HG03565 (cell line): ENCODE measurements at regions not wholly inside any gene's neighbourhood (a gene's known extent, or its start where the extent isn't known, plus 50 kb on each side); places are given as distances from the start of the nearest gene placed in this dataset.
"Not testable (repeated sequence)": the region's sequence is repeated elsewhere in the genome, so short reads cannot be mapped to it uniquely, and the experiment has no call there.

Source experiments
- ATAC-seq: cut with Tn5 transposase; IDR thresholded peaks from one replicate; pipeline ENCODE4 v1.9.1; 2021; ENCODE audit warnings: mild to moderate bottlenecking, moderate library complexity; ENCODE audit not compliant: unreplicated experiment

DNA sequence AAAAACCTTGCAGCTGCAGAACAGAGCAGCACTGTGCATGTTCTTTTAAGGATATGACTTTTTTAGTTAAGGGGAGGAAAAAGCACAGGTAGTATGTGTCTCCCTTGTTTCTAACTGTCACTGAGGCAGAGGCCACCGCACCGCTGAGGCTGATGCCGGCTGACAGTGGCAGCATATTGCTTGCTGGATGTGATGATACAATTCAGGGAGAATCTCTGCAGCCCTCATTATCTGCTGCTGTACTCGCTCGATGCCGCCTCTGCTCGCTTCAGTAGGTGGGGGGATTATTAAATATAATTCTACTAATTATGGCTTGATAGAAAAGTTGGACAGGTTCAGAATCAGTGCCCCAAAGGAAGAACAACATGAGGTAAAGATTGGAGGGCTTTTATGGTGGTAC, 378.8 kb upstream of the NOCT start:
- no peak for ATAC-seq

DNA sequence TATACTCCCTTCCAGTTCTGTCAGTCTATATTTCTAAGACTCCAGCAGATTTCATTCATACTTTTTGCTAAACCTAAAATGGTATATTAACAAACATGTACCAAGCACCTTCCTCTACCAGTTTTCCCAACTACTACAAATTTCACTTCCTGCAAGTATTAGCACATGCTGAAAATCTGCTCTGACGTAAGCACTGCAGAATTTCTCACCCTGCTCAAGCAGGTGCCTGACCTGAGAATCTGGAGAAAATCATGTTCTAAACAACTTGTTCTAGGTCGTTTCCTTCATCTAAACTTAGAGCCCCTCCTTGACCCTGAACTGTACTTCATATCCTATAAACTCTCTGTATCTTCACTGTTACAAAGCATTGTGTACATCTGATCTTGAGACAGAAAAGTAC, 380.7 kb upstream of the NOCT start:
- ATAC-seq, result no peak

DNA sequence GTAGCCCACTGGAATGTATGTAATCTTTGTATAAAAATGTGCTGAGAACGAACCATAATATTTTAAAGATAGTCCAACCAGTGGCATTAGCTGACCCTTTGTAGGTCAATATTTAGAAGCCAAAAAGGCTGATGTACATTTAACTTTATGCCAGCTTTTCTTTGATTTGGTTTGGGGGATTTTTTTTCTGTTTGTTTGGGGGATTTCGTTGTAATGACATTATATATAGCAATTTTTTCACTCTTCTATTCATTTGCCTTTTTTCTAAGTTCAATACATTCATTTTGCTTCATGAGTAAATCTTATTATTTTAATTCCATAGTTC, 382.0 kb upstream of the NOCT start:
- ATAC-seq, result no peak

DNA sequence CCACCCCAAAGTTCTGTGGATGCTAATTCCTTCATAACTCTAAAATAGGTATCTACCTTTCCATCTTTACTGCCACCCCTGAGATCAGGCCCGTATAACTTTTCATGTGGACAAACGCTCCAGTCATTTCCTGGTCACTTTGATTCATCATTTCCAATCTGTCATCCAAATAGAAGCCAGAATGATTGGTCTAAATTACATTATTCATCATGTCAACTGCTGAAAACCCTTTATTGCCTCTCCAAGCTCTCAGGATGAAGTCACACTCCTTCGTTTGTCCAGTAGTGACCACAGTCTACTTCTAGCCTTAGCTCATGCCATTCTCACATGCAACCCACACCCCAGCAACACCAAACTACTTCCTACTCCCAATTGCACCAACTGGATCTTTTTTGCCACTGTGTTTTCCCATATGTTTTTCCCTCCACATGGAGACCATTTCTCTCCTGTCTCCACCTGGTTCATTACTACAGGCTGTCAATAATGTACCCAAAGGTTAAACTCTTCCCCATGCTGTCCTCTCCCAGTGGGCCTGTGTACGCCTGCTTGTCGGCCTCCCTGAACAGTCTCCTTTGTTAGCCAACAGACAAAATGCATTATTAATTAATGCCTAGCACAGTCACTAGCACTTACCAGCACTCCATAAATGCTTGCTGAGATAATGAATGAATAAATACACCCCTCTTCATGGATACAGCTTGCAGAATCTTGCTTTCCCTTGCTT, 382.6 kb upstream of the NOCT start:
- no peak for ATAC-seq

DNA sequence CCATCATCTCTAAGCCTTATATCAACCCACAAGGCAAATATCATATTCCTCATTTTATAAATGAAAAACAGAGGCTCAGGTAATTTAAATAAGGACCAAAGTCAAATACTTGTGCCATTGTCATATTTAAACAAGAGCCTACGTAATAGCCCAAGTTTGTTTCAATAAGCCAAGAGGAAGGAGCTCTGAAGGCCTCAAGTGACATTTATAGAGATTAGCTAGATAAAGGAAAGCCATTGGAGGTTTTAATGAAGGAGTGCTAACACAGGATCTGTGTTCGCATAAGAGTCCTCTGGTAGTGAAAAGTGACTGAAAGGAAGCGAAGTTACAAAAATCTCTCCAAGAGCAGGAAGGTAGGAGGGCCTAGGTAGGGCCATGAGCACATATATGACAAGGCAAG, 384.9 kb upstream of the NOCT start:
- no peak for ATAC-seq

DNA sequence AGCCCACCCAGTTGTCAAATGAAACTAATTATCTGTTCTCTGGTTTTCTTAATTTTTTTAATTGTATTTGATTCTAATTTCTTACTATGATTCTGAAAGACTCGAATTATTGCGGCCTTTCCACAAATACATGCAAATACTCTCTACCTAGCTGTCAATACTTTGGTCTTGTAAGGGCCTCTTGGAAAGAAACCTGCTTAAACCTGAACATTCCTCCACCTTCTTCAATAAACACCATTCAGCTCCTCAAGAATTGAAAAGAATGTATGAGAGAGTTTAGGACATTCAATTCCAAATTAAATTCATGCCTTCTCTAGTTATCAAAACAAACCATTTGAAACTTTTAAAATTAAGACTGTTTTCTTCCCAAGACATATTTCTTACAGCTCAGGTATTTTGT, 385.9 kb upstream of the NOCT start:
- no peak for ATAC-seq

DNA sequence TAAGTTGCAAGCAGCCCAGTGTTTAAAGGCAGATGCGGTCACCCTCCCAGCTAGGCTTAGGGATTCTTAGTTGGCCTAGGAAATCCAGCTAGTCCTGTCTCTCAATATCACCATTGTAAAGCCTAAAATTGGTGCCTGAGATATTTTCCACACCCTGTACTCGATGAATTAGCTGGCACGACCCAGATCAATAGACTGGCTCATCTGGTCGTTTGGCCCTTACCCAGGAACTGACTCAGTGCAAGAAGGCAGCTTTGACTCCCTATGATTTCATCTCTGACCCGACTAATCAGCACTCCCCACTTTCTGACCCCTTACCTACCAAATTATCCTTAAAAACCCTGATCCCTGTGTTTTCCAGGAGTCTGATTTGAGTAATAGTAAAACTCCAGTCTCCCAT, 384.9 kb upstream of the SLC7A11 start:
- ATAC-seq, result no peak

DNA sequence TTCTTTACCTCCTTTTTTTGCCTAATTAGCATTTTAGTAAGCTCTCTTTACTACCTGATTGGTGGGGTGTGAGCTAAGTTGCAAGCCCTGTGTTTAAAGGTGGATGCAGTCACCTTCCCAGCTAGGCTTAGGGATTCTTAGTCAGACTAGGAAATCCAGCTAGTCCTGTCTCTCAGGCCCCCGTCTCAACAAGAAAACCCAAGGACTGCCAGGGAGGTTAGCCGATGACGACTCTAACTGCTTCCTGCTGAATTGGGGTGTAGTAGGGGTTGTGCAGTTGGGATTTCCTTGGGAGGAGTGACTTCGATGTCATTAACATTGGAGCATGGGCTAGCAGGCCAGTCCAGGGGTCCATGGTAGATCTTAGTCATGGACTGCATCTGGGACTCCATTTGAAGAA, 380.2 kb upstream of the SLC7A11 start:
- not testable (repeated sequence) for ATAC-seq

DNA sequence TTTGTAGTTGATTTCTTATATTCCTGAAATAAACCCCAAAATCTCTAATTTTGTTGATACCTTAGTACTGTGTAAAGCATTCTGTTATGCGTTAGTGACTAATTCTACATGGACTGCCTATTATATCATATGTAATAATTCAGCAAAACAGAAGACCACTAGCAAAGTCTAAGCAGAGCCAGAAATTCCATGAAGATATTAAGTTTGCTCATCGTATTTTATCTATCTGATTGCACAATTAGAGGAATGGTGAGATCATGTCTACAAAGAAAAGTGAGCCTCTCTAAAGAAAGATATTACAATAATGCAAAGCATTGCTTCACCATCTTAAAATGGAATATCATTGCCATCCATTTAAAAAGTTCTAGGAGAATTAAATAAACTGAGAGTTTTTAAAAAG, 374.6 kb upstream of the SLC7A11 start:
- ATAC-seq, result no peak

DNA sequence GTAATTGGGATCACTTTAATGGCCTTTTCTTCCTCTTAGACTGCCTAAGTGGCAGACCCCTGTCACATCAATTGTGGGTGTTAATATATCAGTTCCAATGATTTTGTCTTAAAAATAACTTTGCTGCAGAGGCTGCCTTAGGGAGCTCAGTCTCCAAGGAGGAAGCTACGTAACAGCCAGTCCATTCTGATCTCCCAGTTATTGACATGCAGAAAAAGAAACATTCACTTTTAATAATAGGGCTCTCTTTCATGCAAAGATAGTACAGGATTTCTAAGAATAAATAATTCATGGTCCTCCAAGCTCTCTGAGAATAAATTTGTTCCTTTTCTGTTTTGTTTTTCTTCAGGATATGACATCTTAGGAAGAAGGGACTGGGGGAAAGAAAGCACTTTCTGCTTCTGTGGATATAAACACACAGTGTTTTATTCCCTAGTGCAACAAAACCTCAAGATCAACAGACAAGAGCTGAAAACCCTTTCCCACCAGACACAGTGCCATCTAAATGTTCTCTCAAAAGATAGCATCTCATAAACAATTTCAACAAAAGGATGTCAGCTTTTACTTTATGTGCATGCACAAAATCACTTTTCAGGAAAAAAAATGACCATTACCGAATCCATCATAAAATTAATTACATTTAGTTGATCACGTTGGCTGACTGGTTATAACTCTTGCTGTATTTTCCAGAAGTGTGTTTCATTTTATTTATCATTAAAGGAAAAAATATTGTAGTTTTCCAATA, 372.4 kb upstream of the SLC7A11 start:
- ATAC-seq, result no peak

DNA sequence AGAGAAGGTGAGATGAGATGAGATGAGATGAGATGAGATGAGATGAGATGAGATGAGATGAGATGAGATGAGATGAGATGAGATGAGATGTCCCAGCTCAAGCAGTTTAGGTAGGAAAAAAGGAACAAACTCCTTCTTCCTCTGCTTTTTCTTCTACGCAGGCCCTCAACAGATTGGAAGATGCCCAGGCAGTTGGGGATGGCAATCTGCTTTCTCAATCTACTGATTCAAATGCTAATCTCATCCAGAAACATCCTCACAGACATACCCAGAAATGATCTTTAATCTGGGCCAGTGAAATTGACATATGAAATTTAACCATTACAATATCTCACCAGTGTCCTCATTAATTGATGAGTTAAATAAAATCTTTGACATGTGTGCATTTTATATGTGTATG, 370.3 kb upstream of the SLC7A11 start:
- ATAC-seq, result no peak

DNA sequence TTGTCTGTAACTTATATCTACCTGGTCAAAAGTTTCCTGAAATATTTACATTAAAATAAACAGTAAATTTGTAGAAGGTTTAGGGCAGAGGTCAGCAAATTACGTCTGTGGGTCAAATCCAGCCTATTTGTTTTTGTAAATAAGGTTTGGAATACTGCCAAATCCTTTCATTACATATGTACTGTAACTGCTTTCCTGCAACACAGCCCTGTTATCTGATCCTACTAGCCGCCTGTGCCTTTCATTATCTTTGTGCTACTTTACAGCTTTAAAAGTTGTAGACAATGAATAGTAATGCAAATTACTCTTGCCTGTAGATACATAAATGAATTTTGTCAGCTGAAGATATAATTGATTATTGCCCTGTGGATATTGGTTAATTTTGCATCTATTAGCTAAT, 369.6 kb upstream of the SLC7A11 start:
- ATAC-seq, result no peak

DNA sequence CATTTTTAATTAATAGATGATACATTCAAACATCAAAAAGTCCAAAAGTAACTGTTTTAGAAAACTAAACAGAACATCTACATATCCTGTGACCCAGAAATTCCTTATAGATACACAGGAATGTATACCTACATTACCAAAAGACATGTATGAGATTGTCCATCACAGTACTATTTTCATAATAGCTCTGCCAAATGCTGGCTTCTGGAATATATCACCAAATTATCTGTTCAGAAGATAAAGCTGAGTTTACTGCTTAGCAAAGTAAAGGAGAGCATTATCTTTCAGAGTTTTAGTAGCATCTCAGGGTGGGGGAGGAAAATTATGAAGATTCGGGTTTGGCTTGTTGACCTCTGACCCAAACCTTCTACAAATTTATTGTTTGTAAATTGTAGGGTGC, 368.9 kb upstream of the SLC7A11 start:
- no peak for ATAC-seq

DNA sequence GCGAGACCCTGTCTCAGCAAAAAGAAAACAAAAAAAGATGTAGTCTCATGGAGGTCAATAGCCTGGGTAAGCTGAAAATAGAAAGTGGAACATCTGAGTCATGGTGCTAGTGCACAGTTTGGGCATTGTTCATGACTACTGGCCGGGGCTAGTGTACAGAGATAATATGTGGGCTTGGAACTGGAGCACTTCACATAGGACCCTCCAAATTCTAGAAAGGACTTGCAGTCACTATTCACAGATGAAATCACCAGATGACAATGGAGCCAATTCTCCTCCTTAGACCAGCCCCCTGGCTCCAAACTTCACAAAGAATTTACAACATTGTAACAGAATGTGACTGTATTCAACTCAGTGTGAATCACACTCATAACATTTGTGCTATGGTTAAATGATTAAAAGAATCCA, 367.8 kb upstream of the SLC7A11 start:
- peak; percentile 71 for ATAC-seq

DNA sequence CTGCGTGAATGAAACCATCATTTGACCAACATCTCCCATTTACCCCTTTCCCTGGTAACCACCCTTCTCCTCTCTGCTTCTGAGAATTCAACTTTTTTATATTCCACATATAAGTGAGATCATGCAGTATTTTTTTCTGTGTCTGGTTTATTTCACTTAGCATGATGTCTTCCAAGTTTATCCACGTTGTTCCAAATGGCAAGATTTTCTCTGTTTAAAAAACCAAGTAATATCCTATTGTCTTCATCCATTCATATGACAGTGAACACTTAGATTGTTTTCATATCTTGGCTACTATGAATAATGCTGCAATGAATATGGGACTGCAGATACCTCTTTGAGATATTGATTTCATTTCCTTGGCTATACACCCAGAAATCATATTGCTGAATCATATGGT, 362.4 kb upstream of the SLC7A11 start:
- ATAC-seq, result no peak

DNA sequence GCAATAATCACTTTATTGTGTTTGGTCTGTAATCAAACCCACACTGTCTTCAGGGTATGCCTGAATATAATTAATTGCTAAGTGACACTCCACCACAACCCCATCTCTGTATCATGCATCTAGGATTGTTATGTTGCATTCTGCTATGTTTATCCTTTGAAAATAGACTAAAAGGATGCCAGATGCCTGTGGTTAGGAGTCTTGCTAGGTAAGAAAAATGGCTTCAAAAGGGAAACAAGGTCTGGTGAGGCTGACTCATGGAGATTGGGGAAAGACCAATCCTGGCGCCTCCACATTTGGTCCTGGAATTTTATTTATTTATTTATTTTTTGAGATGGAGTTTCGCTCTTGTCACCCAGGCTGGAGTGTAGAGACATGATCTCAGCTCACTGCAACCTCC, 360.5 kb upstream of the SLC7A11 start:
- ATAC-seq, result no peak

DNA sequence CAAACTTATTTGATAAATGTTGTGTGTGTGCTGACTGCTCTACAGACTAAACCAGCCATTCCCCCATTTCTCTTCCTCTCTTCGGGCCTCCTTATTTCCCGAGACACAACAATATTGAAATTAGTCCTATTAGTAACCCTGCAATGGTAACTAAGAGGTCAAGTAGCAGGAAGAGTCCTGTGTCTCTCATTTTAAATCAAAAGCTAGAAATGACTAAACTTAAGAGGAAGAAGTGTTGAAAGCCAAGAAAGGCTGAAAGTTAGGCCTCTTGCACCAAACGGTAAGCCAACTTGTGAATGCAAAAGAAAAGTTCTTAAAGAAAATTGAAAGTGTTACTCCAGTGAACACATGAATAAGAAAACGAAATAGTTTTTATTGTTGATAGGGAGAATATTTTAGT, 357.8 kb upstream of the SLC7A11 start:
- peak; percentile 80 for ATAC-seq

DNA sequence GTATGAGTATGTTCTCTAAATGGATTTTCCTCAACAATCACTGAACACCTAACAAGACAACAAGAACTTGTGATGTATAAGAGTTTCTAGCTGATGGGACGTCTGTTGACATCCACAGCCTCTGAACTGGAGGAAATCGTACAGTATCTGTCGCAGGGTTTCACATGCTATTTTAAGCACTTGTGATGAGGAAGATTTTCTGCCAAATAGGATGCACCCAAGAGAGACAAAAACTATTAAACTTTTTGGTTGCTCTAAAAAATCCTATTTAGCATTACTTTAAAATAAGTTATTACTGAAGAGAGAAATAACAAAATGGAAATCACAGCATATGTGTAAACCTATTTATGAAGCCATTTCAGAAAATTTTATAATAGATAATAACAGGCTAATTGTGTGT, 356.1 kb upstream of the SLC7A11 start:
- ATAC-seq, result no peak

DNA sequence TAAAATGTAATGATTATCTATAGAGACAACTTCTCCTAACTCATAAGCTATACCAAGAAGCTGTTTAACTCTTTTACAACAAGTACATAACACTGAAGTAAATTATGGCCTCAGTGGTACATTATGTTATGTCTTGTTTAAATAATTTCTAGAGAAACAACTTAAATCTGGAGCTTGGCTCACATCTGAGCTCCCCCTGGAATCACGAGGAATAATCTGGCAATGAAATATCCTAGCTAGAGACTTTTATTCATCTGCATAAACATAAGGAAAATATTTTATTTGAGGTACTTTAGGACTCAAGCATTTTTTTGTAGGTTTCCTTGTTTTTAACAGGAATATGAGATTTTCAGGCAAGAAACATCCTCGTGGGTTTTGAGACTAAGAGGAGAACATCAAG, 354.7 kb upstream of the SLC7A11 start:
- no peak for ATAC-seq

DNA sequence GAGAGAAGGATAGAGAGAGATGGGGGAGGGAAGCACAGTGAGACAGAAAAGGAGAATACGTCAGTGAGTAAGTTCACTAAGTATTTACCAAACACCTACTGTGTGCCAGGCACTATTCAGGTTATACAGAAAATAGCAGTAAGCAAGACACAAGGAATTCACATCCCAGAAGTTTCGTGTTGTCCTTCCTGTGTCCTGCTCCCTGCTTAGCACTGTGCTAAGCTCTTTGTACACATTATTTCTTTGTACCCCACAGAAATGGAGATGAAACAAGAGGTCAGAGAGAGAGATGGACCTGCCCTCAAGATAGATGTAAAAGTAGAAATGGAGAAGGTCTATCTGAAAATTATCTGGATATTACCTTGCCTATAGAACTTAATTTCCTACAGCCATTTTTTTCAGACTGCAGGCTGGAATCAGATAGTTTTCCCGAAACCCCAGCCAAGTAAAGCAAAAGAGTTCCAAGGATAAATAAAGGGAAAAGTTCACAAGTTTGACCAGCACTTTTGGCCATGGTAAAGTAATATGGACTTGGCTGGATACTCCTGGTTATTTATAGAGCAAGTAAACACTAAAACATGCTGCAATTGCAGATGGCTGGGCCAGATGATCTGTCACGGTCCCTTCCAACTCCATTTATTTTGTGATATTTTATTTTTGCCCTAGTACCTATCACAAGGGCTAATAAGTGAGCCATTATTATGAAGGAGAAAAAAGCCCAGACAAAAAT, 353.7 kb upstream of the SLC7A11 start:
- ATAC-seq, result no peak

DNA sequence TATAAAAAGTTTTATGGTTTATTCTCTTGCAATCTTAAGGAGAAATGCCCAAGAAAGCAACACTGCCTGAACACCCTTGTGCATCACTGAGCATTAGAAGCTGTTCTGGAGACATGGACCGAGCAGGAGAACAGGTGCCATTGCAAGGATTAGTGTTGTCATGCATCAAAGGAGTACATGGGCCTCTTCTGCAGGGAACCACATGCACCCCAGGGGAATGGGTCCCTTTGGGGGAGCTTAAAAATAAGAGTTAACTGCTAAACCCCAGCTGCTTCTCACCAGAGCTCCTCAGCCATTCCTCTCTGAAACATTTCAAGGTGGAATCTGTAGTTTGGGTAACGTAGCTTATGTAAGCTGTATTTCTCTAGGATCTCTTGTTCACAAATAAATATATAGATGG, 353.0 kb upstream of the SLC7A11 start:
- ATAC-seq, result no peak

DNA sequence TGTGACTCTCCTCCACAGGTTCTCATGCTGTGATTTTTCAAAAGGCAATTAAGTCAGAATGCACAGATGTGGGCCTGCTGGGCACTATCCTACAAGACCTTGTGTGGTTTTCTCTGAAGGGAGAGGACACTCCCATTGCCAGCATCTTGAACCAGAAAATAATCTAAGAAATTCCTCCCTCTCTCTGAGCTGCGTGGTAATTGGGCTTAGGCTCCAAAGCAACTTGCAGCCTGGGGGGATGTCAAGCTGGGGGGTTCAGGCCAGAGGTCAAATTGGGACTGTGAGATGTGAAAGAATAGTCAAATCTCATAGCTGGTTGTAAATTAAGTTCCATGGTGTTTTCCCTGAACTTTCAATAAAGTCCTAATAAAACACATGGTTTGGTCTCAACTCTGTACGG, 350.6 kb upstream of the SLC7A11 start:
- no peak for ATAC-seq
